HG03039 (cell line): ENCODE measurements at regions not wholly inside any gene's neighbourhood (a gene's known extent, or its start where the extent isn't known, plus 50 kb on each side); places are given as distances from the start of the nearest gene placed in this dataset.
"Not testable (repeated sequence)": the region's sequence is repeated elsewhere in the genome, so short reads cannot be mapped to it uniquely, and the experiment has no call there.

ENCODE experiments used
- ATAC-seq: cut with Tn5 transposase; IDR thresholded peaks from one replicate; pipeline ENCODE4 v1.9.1; 2021; ENCODE audit warnings: mild to moderate bottlenecking, moderate library complexity; ENCODE audit not compliant: unreplicated experiment

GRCh38 chr5:29042152-29042551, 2003.8 kb upstream of the CDH9 start:
- ATAC-seq = no peak

GRCh38 chr5:29040404-29040803, 2002.0 kb upstream of the CDH9 start:
- no peak for ATAC-seq

GRCh38 chr5:29039994-29040393, 2001.6 kb upstream of the CDH9 start:
- no peak for ATAC-seq

DNA sequence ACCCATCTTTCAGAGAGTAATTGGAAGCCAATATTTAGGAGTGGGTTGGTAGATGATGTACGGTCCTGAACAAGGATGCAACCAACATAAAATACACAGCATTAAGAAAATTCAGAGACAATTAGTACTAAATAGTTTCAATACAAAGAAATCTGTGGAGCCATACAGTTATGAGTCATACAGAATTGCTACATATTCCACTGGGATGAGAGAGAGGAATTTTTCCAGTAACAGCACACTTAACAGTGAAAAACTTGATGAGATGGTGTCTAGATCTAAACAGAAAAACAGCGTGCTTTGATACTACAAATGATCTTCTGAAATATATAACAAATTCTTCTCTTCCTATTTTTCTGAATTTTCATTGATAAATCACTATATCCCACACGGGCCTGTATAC, 1999.3 kb upstream of the CDH9 start:
- ATAC-seq = no peak

DNA sequence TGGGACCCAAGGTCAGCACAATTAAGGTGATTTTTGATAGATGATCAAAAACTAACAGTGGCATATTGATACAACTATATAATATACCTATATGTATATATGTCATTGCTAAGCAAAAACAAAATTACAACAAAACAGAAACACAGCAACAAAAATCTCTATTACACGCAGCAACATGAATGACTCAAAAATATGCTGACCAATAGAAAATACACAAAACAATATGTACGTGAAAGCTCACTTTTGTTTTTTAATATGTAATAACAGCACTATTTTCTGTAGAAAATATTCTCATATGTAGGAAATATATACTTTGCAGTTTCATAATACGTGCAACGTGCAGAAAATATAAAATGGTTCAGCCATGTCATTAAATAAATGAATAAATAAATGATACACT, 1985.7 kb upstream of the CDH9 start:
- ATAC-seq = no peak

DNA sequence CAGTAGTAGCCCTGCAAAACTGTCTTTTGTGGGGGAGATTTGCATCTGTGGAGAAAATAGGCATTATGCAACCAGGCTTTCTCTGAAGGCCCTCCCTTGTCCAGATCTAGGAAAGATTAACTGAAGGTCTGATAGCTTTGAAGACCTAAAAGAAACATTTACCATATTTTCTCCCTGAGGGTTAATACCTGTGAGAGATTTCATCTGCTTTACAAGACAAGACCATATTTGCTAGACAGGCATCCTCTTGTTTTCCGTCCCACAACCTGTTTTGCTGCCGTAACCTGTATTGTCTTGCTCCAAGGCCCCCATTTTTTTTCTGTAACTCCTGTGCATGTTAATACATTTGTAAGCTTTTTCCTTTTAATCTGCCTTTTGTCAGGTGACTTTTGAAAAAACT, 1985.2 kb upstream of the CDH9 start:
- ATAC-seq = no peak

DNA sequence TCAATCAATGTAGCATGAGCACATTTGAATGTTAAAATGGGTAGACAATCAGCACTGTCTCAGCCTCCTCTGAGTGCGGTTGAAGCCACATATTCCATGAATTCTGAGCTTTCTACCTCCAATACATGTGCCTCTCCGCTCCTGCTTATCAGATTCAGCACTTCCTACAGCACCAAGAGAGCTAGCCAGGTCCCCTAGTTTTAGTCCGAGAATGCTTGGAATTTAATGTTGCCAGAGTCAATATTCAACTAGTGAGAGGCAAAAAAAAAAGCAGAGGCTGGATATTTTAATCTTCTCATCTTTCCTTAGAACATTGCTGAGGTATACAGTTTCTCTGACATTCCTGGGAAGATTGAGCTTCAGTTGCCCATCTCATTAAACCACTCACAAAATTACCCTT, 1979.1 kb upstream of the CDH9 start:
- no peak for ATAC-seq

DNA sequence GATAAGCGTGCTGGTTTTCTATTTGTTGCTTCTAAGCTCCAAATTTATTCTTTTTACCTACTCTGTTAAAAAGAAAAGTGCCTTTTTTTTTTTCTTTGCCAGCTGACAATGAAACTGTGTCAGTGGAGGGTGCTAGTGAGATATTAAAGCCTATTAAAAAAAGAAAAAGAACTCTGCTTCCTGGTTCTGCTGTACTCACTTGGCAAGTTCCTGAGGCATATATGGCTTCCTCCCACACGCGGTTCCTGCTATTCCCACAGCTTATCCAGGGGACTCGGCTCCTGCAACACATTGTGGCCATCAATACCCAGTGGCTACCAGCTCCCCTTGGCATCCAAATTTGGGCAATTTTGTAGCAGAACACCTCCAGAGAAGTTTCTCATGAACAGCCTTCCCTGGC, 1977.7 kb upstream of the CDH9 start:
- no peak for ATAC-seq

DNA sequence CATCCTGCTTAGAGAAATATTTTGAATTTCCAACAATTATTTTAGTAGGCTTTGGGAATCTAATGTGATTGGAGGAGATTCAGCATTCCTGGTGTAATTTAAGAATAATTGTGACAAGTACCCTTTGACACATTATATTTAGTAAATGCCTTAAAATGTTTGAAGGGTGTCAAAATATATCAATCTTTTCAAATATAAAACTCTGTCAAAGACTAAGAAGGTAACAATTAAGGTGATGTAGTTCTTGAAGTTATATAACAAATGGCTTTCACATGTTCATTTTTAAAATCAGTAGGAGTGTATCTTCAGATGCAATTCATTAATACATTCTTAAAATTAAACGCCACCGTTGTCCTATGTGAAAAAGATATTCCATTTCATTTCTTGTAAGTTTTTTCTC, 1977.1 kb upstream of the CDH9 start:
- ATAC-seq = no peak

DNA sequence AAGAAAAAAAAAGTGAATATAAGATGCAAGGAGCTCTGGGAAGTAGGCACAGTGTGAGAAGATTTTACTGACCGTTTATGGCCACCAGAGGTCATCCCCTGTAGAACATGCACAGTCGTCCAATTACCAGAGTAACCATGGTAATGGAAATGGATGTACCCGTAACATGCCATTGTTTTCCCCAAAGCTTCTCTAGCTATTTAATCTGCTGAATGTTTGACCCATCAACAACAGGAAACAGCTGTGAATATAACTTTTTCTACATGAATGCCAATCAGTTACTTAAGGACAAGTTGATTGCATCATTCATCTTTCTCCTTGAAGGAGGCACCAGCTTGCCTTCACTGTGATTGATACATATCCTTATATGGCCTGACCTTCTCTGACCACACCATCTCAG, 1967.0 kb upstream of the CDH9 start:
- no peak for ATAC-seq

GRCh38 chr5:29002481-29002880, 1964.1 kb upstream of the CDH9 start:
- ATAC-seq = no peak

GRCh38 chr5:29001666-29002065, 1963.3 kb upstream of the CDH9 start:
- no peak for ATAC-seq

- ATAC-seq = no peak
Measured at GRCh38 chr5:28984639-28985038, 1946.3 kb upstream of the CDH9 start.

DNA sequence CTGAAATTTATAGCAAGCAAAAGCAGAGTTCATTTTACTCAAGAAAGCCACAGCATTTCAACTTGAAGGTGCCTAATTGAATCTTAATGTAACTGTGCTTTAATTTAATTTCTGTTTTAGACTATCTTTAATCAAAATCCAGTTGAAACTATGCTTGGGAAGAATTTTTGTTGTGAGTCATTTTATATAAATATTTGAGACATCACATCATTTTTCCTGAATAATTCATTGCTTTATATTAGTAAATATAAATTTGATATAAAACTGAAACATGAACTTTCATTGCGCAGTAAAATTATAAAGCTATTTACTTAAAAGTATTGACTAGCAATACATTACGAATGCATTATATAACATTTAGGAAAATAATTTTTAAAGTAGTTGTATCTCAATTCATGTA, 1937.1 kb upstream of the CDH9 start:
- no peak for ATAC-seq

- ATAC-seq = no peak
Measured at GRCh38 chr5:28967848-28968247, 1929.5 kb upstream of the CDH9 start.

DNA sequence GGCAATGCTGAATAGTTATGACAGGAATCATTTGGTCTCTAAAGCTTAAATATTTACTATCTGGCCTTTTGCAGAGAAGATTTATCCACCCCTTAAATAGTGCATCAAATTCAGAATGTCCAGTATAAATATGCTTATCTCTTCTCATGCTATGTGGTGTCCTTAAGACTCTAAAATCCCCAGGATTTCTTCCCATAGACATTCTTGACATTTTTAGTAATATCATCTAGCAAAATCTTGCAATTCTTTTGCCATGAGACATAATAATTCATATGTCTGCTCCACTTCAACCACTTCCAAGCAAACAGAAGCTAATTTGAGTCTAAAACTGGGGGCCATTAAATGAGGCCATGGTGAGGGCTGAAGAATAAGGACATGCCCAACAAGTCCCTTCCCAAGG, 1923.4 kb upstream of the CDH9 start:
- ATAC-seq = no peak

DNA sequence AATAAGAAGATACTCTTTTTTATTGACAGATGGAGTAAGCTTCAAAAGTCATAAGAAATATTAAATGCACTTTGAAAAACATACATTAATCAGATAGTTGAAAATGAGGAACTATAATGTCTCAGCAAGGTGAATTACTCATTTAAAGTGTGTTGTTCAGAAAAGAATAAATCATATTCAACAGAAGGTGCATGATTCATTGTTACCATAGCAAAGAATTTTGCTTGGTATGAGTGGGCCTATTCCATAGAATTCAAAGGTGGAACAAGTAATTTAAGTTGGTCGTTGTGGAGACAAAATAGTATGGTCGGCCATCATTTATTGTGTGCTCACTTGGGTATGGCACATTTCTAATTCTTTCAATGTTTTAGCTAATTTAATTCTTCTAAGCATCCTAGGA, 1920.2 kb upstream of the CDH9 start:
- ATAC-seq = no peak

DNA sequence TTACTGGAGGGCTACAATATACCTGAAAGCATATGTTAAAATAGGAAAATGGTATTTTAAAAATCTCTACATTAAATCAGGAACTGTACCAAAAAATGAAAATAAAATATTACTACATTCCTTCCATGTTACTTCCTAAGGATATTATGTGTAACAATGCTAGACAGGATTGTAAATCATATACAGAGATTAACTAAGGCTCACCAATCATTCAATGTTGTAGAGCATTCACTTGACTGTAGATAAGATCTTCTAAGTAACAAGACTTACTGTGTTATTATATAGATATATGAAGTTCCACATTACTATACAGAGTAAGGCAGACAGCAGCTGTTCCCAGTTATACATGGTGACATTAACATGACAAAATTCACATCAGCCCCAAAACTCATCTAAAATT, 1919.1 kb upstream of the CDH9 start:
- ATAC-seq = no peak

DNA sequence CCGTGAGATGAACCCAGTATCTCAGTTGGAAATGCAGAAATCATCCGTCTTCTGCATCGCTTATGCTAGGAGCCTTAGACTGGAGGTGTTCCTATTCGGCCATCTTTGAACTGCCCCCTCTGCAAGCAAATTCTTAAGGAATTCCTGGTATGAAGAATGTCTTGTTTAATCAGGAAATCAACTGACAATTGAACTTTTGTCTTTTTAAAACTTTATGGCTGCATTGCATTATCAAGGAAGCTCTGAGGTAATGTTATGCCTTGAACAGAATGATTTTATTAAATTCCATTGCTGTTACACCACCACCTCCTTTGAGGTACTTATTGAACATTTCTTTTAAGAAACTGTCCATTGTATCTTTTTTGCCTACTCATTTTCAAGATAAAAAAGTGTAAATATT, 1915.7 kb upstream of the CDH9 start:
- no peak for ATAC-seq

DNA sequence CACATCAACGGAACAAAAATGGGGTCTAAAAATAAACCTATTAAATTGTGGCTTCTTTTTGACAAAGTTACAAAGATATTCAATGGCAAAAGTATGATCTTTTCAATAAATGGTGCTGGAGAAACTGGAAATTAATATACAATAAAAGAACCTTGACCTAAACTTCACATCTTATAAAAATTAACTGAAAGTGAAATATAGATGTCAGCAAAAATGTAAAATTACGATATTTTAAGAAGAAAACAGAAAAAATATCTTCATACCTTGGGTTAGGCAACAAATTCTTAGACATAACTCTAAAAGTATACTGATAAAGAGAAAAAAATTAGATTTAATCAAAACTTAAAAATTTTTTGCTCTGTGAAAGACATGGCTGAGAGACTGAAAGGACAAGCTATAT, 1909.5 kb upstream of the CDH9 start:
- no peak for ATAC-seq

- no peak for ATAC-seq
Measured at GRCh38 chr5:28945859-28946258, 1907.5 kb upstream of the CDH9 start.

DNA sequence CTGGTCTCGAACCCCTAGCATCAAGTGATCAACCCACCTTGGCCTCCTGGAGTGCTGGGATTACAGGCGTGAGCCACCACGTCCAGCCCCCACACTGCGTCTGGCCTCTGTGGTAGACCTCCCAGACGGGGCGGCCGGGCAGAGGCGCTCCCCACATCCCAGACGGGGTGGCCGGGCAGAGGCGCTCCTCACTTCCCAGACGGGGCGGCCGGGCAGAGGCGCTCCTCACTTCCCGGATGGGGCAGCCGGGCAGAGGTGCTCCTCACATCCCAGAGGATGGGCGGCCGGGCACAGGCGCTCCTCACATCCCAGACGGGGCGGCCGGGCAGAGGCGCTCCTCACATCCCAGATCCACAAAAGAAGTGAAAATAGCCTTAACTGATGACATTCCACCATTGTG, 1891.0 kb upstream of the CDH9 start:
- not testable (repeated sequence) for ATAC-seq

DNA sequence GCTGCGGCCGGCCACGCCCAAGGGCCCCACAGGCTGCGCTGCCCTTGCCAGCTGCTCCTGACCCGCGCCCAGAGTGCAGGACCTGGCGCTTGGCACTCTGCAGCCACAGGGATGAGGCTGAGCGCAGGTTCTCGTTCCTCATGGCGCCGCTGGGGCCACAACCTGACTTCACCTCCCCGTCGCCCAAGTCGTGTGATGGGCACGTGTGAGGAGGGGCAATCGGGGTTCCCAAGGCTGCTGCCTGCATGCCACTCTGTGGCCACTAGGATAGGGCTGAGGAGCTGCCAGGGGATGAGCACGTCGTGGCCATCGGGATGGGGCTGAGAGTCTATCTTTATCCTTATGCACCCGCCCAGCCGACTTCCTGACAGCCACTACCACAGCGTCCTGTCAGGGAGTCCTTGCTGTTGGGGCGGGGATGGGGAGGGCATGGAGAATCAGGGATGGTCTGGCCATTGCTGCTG, 1890.0 kb upstream of the CDH9 start:
- not testable (repeated sequence) for ATAC-seq
